IMR-90 (cell line): ENCODE measurements at regions not wholly inside any gene's neighbourhood (a gene's known extent, or its start where the extent isn't known, plus 50 kb on each side); places are given as distances from the start of the nearest gene placed in this dataset.

ENCODE experiments used
- ATAC-seq: fragments of 200-7000 bp; cut with Tn5 transposase; 2 replicates; pipeline ENCODE4 v1.9.1; 2020; ENCODE audit warnings: low read depth, mild to moderate bottlenecking, moderate library complexity
- BruUV-seq: library from RNA; stranded (reverse); fragments of 400-500 nt; replicated peaks from 2 replicates; lab custom pipeline; 2021; lab: Mats Ljungman, UMichigan
- CTCF ChIA-PET: fragments of 300-600 bp; formaldehyde crosslinking; extraction: SDS; loops from one replicate; lab custom pipeline; 2021; ENCODE audit warnings: antibody characterized with exemption; lab: Yijun Ruan, JAX
- POLR2A ChIA-PET: fragments of 300-600 bp; sonication (Branson Sonifier 250); formaldehyde crosslinking; loops from one replicate; lab custom pipeline; 2022; ENCODE audit warnings: antibody characterized with exemption; ENCODE audit not compliant: unreplicated experiment; lab: Charles Lee
- DNase-seq: peaks from one replicate; pipeline ENCODE4 v3.0.0; 2013
- H2AFZ ChIP-seq: replicated peaks from 2 replicates; pipeline ENCODE3; 2013; ENCODE audit warnings: low read length, mild to moderate bottlenecking; ENCODE audit not compliant: poor library complexity
- H2AK5ac ChIP-seq: 2 replicates; pipeline ENCODE4 v1.6.1; 2013; ENCODE audit warnings: low read depth, low read length, inconsistent platforms
- H2AK9ac ChIP-seq: replicated peaks from 2 replicates; pipeline ENCODE3; 2013; ENCODE audit warnings: mild to moderate bottlenecking, low read depth, low read length, moderate library complexity; ENCODE audit not compliant: poor library complexity
- H2BK120ac ChIP-seq: 2 replicates; pipeline ENCODE4 v1.6.1; 2013; ENCODE audit warnings: low read depth, low read length, inconsistent platforms
- H2BK15ac ChIP-seq: 3 replicates; pipeline ENCODE4 v1.6.1; 2013; ENCODE audit warnings: low read depth, low read length, inconsistent platforms
- H2BK20ac ChIP-seq: 2 replicates; pipeline ENCODE4 v1.6.1; 2013; ENCODE audit warnings: low read depth, mild to moderate bottlenecking, inconsistent platforms, low read length, moderate library complexity
- H2BK5ac ChIP-seq: 2 replicates; pipeline ENCODE4 v1.6.1; 2013; ENCODE audit warnings: mild to moderate bottlenecking, low read depth, low read length, inconsistent platforms; ENCODE audit not compliant: poor library complexity, severe bottlenecking
- H3K14ac ChIP-seq: replicated peaks from 2 replicates; pipeline ENCODE4 v1.6.1; 2013; ENCODE audit warnings: low read depth, low read length, inconsistent platforms
- H3K18ac ChIP-seq: 2 replicates; pipeline ENCODE4 v1.6.1; 2013; ENCODE audit warnings: low read depth, low read length, control low read depth
- H3K23ac ChIP-seq: 2 replicates; pipeline ENCODE4 v1.6.1; 2013; ENCODE audit warnings: low read depth, low read length, inconsistent platforms
- H3K27ac ChIP-seq: 2 replicates; pipeline ENCODE4 v1.5.1; 2013; ENCODE audit warnings: mild to moderate bottlenecking, control low read depth, low read length; ENCODE audit not compliant: insufficient read depth
- H3K27me3 ChIP-seq: 2 replicates; pipeline ENCODE4 v1.6.1; 2013; ENCODE audit warnings: low read length; ENCODE audit not compliant: control insufficient read depth, insufficient read depth
- H3K36me3 ChIP-seq: 2 replicates; pipeline ENCODE4 v1.6.1; 2013; ENCODE audit warnings: low read length, mixed read lengths; ENCODE audit not compliant: control insufficient read depth, insufficient read depth
- H3K4ac ChIP-seq: 2 replicates; pipeline ENCODE4 v1.6.1; 2013; ENCODE audit warnings: low read depth, low read length, inconsistent platforms
- H3K4me1 ChIP-seq: 2 replicates; pipeline ENCODE4 v1.6.1; 2013; ENCODE audit warnings: low read length, mixed read lengths; ENCODE audit not compliant: control insufficient read depth, insufficient read depth
- H3K4me2 ChIP-seq: 2 replicates; pipeline ENCODE4 v1.6.1; 2013; ENCODE audit warnings: low read depth, mild to moderate bottlenecking, control low read depth, low read length, moderate library complexity
- H3K4me3 ChIP-seq: 2 replicates; pipeline ENCODE4 v1.5.1; 2013; ENCODE audit warnings: low read depth, mild to moderate bottlenecking, control low read depth, low read length, moderate library complexity; ENCODE audit not compliant: insufficient read depth
- H3K56ac ChIP-seq: 2 replicates; pipeline ENCODE4 v1.6.1; 2013; ENCODE audit warnings: low read length, inconsistent platforms; ENCODE audit not compliant: insufficient read depth; ENCODE audit errors: extremely low read depth
- H3K79me1 ChIP-seq, 2 experiments: 2 replicates each; pipeline ENCODE4 v1.6.1; 2013; ENCODE audit warnings: low read length in 2 of 2, inconsistent platforms in 1 of 2, low read depth in 1 of 2
- H3K9ac ChIP-seq: 2 replicates; pipeline ENCODE4 v1.6.1; 2013; ENCODE audit warnings: low read depth, low read length, control low read depth
- H3K9me1 ChIP-seq: 2 replicates; pipeline ENCODE4 v1.6.1; 2013; ENCODE audit warnings: low read length, inconsistent platforms; ENCODE audit not compliant: insufficient read depth
- H3K9me3 ChIP-seq: 2 replicates; pipeline ENCODE4 v1.6.1; 2013; ENCODE audit warnings: low read length; ENCODE audit not compliant: control insufficient read depth, insufficient read depth
- H4K20me1 ChIP-seq: 2 replicates; pipeline ENCODE4 v1.6.1; 2013; ENCODE audit warnings: low read length, inconsistent platforms; ENCODE audit not compliant: insufficient read depth
- H4K5ac ChIP-seq: 2 replicates; pipeline ENCODE4 v1.6.1; 2013; ENCODE audit warnings: mild to moderate bottlenecking, low read depth, low read length, control low read depth
- H4K8ac ChIP-seq, 2 experiments: 2 replicates each; pipeline ENCODE4 v1.6.1; 2013; ENCODE audit warnings: low read depth in 2 of 2, low read length in 2 of 2, control low read depth in 1 of 2, inconsistent platforms in 1 of 2
- H4K91ac ChIP-seq: 2 replicates; pipeline ENCODE4 v1.6.1; 2013; ENCODE audit warnings: low read depth, low read length, inconsistent platforms; ENCODE audit not compliant: insufficient read depth
- CEBPB ChIP-seq: IDR thresholded peaks from 2 replicates; pipeline ENCODE4 v1.6.1; 2012; ENCODE audit warnings: low read depth, low read length, improper control_type of control experiment
- MAFK ChIP-seq: IDR thresholded peaks from 2 replicates; pipeline ENCODE4 v1.6.1; 2012; ENCODE audit warnings: low read depth, low read length, improper control_type of control experiment
- RFX5 ChIP-seq: IDR thresholded peaks from 2 replicates; pipeline ENCODE4 v1.8.0; 2012; ENCODE audit warnings: low read depth, mild to moderate bottlenecking, low read length, moderate library complexity
- WGBS, 2 experiments: methylation state at CpG; one replicate each; pipeline versions ENCODE4 v1.1.5 to v1.1.7; 2013; ENCODE audit warnings: missing lambda C conversion rate in 2 of 2; ENCODE audit not compliant: insufficient read length in 1 of 2; ENCODE audit errors: extremely low coverage in 2 of 2; 5-methylcytosine and 5-hydroxymethylcytosine counted together
- dilution Hi-C: fragments of 300-500 bp; cut with HindIII; formaldehyde crosslinking; loops from one replicate; pipeline ENCODE4 v1.14.3; 2018; ENCODE audit warnings: low sequenced_read_pairs; ENCODE audit not compliant: unreplicated experiment
- in situ Hi-C: fragments of 300-500 bp; cut with MboI; formaldehyde crosslinking; loops from 3 replicates; pipeline ENCODE4 v1.14.3; 2019; ENCODE audit warnings: low sequenced_read_pairs, inconsistent platforms, mixed read lengths
- intact Hi-C: fragments of 100-400 bp; cut with micrococcal nuclease; formaldehyde crosslinking; loops from 2 replicates; pipeline ENCODE4 v1.10.0; 2022
- TF ChIP-seq, protein P1 (sequence below): fragments of 150-350 bp; IDR thresholded peaks from 2 replicates; pipeline ENCODE4 v1.6.1; 2016; ENCODE audit warnings: low read depth, mild to moderate bottlenecking, low read length, moderate library complexity, borderline replicate concordance
- TF ChIP-seq, protein P2 (sequence below): conservative IDR thresholded peaks from 2 replicates; pipeline ENCODE4 v1.5.1; 2012; ENCODE audit warnings: mild to moderate bottlenecking, low read depth, low read length, improper control_type of control experiment

DNA sequence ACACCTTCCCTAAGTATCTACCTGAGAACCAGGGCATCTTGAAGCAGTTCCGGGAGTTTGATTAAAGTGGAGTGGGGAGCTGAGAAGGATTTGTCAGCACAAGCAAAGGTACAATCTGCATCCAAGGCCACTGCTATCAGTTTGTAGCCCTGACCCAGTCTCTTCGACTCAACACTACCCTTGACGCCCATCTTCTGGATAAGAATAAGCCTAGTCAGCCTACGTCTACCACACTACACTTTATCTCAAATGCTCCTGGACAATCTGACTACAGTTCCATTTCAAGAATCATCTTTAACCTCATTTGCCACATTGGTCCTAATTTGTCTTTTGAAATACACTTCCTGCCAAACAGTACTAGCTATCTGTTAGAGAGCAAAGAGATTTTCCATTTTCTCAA lies 134.1 kb upstream of the C1GALT1 start:
- H3K79me1 ChIP-seq = no peaks in the 10 kb centered on the region
- DNase-seq = no peak
- no peaks in the 10 kb centered on the region for H4K20me1 ChIP-seq
- H3K36me3 ChIP-seq = no peaks in the 10 kb centered on the region
- intact Hi-C loops = no loop called here
- POLR2A ChIA-PET = no interaction called here
- H3K4me3 ChIP-seq = no peak overlapping the region
- no peaks in the 10 kb centered on the region for H3K9me1 ChIP-seq
- no peak for ATAC-seq
- in situ Hi-C loops = no loop called here
- no peak overlapping the region for H2BK15ac ChIP-seq
- no peak overlapping the region for H4K8ac ChIP-seq
- H3K18ac ChIP-seq = no peak overlapping the region
- H3K9me3 ChIP-seq = peaks cover 2% of the 10 kb centered on the region; the same call in 1 of the 2 replicates
- TF ChIP-seq, protein P1, sequence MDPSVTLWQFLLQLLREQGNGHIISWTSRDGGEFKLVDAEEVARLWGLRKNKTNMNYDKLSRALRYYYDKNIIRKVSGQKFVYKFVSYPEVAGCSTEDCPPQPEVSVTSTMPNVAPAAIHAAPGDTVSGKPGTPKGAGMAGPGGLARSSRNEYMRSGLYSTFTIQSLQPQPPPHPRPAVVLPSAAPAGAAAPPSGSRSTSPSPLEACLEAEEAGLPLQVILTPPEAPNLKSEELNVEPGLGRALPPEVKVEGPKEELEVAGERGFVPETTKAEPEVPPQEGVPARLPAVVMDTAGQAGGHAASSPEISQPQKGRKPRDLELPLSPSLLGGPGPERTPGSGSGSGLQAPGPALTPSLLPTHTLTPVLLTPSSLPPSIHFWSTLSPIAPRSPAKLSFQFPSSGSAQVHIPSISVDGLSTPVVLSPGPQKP = no peak
- no peak for TF ChIP-seq CEBPB
- TF ChIP-seq, protein P2, sequence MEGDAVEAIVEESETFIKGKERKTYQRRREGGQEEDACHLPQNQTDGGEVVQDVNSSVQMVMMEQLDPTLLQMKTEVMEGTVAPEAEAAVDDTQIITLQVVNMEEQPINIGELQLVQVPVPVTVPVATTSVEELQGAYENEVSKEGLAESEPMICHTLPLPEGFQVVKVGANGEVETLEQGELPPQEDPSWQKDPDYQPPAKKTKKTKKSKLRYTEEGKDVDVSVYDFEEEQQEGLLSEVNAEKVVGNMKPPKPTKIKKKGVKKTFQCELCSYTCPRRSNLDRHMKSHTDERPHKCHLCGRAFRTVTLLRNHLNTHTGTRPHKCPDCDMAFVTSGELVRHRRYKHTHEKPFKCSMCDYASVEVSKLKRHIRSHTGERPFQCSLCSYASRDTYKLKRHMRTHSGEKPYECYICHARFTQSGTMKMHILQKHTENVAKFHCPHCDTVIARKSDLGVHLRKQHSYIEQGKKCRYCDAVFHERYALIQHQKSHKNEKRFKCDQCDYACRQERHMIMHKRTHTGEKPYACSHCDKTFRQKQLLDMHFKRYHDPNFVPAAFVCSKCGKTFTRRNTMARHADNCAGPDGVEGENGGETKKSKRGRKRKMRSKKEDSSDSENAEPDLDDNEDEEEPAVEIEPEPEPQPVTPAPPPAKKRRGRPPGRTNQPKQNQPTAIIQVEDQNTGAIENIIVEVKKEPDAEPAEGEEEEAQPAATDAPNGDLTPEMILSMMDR = no peak
- TF ChIP-seq RFX5 = no peak
- no peak for TF ChIP-seq MAFK
- H2BK120ac ChIP-seq = no peak overlapping the region
- no peak overlapping the region for H2AK5ac ChIP-seq
- no peak overlapping the region for H3K27ac ChIP-seq
- H2AFZ ChIP-seq = no peak overlapping the region
- H2BK20ac ChIP-seq = no peak overlapping the region
- BruUV-seq = no TSS peak
- H3K56ac ChIP-seq = no peak overlapping the region
- H2AK9ac ChIP-seq = no peak overlapping the region
- CTCF ChIA-PET = no interaction called here
- H3K14ac ChIP-seq = no peak overlapping the region
- dilution Hi-C loops = no loop called here
- H2BK5ac ChIP-seq = no peak overlapping the region
- H4K5ac ChIP-seq = no peak overlapping the region
- no peaks in the 10 kb centered on the region for H3K4me1 ChIP-seq
- WGBS, 2 experiments = 40% methylated on average over 3 of the region's 4 CpGs; no CpG with 5 or more reads in 1 of the 2 experiments
- no peak overlapping the region for H3K9ac ChIP-seq
- H3K4me2 ChIP-seq = no peak overlapping the region
- no peak overlapping the region for H4K91ac ChIP-seq
- H3K23ac ChIP-seq = no peak overlapping the region
- H3K4ac ChIP-seq = no peak overlapping the region
- H3K27me3 ChIP-seq = no peaks in the 10 kb centered on the region
